ENCODE measurements at regions not wholly inside any gene's neighbourhood (a gene's known extent, or its start where the extent isn't known, plus 50 kb on each side); places are given as distances from the start of the nearest gene placed in this dataset.

GRCh38 chr2:176648700-176649297 is 379.6 kb downstream of the MTX2 start:
- DNase-seq (ENCODE audit: low read depth), result no peak

DNA sequence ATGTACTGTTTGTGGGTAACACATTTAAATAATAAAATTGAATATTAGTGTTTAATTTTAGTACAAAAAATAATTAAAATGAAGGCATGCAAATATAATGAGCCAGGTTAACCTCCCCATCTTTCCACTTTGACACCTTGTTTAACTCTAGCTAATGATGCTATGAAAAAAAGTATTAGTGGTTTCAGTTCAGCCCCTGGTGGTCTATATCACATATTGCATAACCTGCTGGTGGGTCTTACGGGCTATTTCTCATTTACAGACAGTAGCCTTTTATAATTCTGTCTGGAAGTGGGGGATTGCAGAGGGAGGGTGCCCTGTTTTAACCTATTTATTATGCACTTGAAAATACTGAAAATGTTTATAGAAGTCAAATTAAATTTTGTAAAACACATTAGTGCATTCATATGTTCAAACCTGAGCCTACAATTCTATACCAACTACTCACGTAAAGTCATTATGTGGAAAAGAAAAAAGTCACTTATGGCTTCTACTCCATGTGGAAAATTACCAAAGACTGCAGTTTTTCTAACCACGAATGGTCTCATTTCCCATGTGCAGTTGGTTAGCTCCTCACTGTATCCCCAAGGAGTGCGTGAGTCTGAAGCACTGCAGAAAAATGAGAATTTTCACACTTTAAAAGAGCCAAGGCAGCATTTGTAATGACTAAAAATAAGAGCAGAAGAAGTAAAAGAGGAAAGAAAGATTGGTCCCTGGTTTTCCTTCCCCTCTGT is 381.0 kb downstream of the MTX2 start:
- DNase-seq (ENCODE audit: low read depth), result no peak

DNA sequence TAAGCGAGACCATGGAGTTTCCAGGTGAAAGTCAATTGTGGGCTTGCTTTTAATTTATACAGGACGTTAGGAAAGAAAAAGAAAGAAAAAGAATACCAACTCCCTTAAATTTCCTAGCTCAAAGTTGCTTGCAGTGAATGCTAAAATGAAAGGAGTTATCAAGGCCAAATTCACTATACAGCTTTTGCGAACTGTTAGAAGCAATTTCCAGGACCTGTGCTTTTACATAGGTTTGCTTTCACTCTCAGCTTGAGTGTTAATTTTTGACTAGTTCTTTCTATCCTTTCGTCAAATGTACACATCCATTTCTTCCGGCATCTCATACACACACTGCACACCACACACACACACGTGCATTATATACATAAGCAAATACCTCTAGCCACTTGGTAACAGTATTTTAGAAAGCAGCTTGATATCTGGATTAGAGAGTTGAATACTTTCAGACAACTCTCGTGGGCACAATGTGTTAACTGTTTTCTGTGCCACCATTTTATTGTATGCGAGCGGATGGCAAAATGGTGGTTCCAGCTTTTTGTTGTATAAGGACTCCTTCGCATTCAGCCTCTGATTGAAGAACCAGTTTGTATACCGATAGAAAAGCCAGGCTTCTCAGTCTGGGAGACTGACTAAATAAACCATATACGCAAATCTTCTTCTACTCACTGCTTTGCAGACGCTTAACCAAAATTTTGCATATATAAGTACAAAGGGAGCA is 381.8 kb downstream of the MTX2 start:
- DNase-seq (ENCODE audit: low read depth), result no peak

- peak; percentile 34 for DNase-seq (ENCODE audit: low read depth)
These were observed 383.3 kb downstream of the MTX2 start for GRCh38 chr2:176652300-176653182.

GRCh38 chr2:176653479-176654443 is 384.5 kb downstream of the MTX2 start:
- peak; percentile 31 for DNase-seq (ENCODE audit: low read depth)

DNA sequence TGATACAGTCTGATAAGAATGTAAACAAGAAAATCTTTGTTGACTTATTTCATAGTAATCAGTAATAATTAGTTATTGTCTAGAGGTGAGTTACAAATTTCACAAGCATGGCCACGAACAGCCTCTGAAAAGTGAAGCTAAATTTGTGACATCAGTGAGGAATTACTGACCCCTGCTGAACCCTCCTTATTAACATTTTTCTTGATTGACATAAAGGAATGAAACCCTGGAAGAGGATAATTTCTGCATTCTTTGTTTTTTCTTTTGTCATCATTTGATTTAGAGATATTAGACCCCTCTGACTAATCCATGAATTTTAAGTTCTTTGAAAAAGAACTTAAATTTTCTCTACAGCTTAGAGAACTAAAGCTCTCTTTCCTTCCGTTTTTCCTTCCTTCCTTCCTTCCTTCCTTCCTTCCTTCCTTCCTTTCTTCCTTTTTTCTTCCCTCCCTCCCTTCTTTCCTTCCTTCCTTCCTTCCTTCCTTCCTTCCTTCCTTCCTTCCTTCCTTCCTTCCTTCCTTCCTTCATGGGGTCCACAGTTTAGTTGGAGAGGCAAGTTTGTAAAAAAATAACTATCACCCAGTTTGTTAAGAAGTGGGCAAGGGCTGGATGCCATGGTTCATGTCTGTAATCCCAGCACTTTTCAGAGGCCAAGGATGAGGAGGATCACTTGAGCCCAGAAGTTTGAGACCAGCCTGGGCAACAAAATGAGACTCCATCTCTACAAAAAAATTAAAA is 387.0 kb downstream of the MTX2 start:
- DNase-seq (ENCODE audit: low read depth), result no peak

DNA sequence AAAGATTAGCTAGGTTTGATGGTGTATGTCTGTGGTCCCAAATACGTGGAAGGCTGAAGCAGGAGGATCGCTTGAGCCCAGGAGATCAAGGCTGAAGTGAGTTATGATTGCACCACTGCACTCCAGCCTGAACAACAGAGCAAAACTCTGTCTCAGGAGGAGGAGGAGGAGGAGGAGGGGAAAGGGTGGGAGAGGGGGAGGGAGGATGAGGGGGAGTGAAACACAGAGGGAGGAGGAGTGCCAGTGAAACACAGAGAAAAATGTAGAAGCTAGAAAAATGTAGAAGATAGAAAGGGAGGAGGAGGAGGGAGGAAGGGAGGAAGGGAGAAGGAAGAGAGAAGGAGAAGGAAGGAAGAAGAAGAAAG is 387.5 kb downstream of the MTX2 start:
- no peak for DNase-seq (ENCODE audit: low read depth)

DNA sequence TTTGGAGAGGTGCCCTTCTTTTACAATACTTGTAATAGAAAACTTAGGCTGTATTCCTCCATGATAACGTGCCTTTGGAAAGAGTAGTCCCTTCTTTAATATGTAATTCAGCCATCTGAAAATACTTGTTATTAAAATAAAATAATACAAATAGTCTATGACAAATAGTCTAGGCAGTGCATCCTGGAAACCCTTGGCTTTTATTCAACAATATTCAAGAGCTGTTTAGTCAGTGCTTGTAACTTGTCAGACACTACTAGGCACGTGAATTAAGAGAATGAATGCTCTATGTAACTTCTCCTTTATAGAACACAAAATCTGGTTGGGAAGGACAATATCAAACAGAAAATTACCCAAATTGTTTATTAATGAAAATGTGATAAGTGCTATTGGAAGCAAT is 388.2 kb downstream of the MTX2 start:
- no peak for DNase-seq (ENCODE audit: low read depth)

DNA sequence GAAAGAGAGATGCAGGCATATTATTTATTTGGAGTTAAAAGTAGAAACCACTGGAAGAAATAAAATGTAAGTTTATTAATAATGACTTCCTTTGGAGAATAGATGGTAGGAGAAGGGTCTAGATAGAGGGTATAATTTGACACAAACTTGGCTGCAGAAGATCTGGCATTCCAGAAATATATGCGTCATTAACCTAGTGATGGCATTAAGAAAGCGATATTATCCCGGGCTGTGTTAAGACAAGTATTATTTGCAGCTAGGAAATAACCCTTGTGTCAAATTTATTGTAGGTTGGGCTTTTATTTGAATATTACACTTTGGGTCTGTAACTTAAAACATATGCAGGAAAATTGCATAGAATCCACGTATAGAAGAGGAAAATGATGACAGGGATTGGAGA is 389.5 kb downstream of the MTX2 start:
- DNase-seq (ENCODE audit: low read depth), result no peak

DNA sequence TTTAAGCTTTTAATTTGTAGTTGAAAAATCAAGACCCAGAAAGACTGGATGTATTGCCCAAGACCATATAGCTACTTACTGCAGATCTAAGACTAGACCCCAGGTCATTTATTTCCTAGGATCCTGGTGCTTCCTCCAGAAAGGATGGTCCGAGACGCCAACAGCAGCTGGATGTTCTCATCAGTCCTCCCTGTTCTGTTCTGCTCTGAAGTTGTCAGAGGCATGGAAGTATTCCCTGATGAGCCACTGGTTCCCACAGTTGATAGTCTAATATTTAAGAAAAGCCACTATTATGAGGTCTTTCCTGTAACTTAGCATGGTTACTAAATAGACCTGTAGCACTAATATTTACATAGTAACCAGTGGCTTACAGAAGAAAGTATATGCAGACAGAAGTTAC is 393.5 kb downstream of the MTX2 start:
- DNase-seq (ENCODE audit: low read depth), result no peak

DNA sequence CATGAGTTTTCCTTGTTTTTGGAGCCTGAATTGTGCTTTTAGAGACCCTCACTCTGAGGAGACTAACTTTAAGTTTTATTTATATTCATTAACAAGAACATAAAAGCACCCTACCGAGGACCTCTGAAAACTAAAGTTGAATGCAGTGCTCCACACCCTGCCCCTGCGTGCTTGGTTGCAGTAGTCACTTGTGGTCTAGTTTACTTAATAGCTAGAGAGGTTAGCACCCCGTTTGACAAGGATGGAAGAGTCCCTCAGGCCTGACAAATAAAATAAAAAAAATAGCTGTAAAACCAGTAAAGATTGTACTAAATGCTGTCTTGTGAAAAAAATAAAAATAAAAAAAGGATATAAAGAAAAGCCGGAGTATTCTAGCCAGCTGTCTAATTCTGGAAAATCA is 395.2 kb downstream of the MTX2 start:
- DNase-seq (ENCODE audit: low read depth), result no peak

GRCh38 chr2:176665086-176665485 is 395.8 kb downstream of the MTX2 start:
- no peak for DNase-seq (ENCODE audit: low read depth)

GRCh38 chr2:176668912-176669311 is 399.7 kb downstream of the MTX2 start:
- no peak for DNase-seq (ENCODE audit: low read depth)

DNA sequence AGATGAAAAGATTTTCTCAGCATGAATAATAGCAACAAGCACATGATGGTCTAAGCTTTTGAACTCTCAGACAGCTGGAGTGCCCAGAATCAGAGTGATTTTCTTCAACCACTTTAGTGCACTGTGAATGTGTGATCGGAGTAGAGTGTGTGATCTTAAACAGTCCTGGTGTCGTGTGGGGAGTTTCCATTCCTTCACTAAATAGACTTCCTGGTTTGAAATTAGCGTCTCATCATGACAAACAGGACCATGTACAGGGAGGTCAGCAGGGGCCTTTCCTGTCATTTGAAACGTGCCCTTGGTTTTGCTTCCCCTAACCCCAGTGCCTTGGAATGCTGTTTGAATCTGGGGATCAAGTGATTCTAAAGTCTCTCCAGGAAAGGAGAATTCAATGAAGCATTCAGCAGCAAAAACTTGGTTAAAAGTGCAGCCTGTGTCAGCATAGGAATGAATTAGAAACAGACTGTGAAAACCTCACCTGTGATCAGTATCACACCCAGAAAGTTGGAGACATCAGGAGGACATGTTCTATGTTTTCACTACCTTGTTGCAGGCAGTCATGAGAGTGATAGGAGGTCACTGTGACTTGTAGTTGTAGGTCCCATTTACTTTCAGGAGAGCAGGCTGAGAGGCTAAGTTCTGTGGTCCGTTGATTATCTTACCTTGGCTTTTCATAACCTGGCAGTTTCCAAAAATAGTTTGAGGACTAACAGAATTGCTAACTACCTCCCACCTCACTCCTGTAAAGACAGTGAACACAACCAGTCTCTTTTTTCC is 400.3 kb downstream of the MTX2 start:
- DNase-seq (ENCODE audit: low read depth), result no peak

GRCh38 chr2:176675271-176675949 is 406.2 kb downstream of the MTX2 start:
- DNase-seq (ENCODE audit: low read depth), result no peak

DNA sequence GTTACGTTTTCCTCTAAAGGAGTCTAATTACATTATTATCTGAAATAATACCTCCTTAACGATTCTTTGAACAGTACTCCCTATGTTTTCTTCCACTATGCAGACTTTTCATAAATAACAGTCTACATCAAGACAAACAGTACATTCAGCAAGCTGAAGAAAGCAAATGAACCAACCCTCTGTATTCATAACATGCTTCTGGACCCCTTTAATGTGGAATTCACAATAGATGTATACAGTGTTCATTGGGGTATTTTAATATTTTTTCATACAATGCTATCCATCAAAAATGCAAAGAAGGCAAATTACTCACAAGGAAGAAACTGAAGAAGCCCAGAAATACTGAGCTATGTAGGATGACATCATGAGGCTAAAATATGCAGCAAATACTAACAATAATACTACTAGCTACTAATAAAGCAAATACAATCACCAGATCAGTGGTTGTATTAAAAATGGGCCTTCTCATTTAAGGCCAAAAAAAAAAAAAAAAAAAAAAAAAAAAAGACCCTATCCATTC is 408.6 kb downstream of the MTX2 start:
- DNase-seq (ENCODE audit: low read depth), result no peak

- no peak for DNase-seq (ENCODE audit: low read depth)
These were observed 409.3 kb downstream of the MTX2 start for GRCh38 chr2:176678571-176678970.

DNA sequence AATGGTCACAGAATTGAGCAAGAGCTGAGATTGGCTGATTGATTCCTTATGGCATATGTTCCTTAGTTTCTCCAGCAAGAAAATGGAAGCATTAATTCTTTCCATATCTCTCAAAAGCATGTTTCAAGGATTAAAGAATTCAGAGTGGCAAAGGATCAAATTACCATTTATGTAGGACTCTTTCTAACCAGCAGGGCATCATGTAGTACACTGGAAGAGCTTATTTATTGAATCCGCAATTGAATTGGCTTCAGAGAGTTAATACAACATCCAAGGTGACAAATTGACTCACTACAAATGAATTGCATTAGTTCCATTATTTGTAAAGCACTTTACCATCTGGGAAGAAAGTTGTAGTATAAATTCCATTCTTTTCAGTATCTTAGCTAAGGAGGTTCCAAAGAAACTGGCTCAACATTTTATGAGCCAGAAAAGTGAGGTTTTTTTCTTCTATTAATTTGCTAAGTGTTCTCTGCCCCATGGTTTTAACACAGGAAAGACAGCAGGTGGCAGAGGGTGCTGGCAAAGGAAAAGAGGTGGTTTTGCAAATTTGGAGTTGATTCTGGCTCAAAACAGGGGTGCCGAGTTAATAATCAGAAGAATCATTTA is 409.9 kb downstream of the MTX2 start:
- no peak for DNase-seq (ENCODE audit: low read depth)
